ENCODE measurements at regions not wholly inside any gene's neighbourhood (a gene's known extent, or its start where the extent isn't known, plus 50 kb on each side); places are given as distances from the start of the nearest gene placed in this dataset.

DNA sequence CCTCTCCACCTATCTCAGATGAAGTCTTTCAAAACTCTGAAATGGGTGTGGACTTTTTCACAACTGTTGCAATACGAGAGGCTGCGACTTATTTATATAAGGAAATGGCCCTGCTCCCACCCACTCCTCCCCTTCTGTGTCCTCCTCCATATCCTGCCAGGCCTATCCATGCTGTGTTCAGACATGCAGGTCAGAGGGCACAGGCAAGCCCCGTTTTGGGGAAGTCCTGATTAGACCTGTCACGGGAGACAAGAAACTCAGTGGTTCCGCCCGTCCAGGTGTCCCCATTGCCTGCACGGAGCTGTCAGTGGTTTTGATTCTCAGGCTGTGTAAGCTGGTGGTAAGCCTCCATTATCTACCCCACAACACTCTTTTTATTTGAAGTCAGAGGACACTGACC is 99.6 kb upstream of the MGAT5 start:
- no peak overlapping the region for H3K4me3 ChIP-seq (replicated peaks; ENCODE audit: low read depth, low read length)

DNA sequence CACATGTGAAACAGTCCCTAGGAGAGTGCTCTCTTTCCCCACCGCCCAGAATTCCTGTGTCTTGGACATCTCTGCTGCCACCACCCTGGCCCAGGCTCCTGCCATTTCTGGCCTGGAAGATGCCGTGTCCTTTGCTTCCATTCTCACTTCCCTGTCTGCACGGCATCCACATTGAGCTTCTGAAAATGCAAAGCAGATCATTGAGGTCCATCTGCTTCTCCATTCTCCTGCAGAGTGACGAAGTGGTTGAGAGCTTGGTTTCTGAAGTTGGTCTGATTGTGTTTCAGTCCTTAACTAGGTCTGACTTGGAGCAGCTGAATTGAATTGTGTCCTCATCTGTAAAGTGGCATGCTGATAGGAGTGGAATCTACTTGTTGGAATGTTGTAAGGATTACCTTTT is 98.7 kb upstream of the MGAT5 start:
- DNase-seq (ENCODE audit: extremely low read depth, insufficient read length): no peak
- Histone ChIP-seq H3K4me3 (replicated peaks; ENCODE audit: low read depth, low read length) (no peak overlapping the region), H3K36me3 (ENCODE audit: control insufficient read depth, insufficient read depth, low read length) (peaks cover 3% of the 10 kb centered on the region), H3K27me3 (replicated peaks; ENCODE audit: control insufficient read depth, insufficient read depth, low read length) (no peaks in the 10 kb centered on the region)
- TF ChIP-seq, protein P1, sequence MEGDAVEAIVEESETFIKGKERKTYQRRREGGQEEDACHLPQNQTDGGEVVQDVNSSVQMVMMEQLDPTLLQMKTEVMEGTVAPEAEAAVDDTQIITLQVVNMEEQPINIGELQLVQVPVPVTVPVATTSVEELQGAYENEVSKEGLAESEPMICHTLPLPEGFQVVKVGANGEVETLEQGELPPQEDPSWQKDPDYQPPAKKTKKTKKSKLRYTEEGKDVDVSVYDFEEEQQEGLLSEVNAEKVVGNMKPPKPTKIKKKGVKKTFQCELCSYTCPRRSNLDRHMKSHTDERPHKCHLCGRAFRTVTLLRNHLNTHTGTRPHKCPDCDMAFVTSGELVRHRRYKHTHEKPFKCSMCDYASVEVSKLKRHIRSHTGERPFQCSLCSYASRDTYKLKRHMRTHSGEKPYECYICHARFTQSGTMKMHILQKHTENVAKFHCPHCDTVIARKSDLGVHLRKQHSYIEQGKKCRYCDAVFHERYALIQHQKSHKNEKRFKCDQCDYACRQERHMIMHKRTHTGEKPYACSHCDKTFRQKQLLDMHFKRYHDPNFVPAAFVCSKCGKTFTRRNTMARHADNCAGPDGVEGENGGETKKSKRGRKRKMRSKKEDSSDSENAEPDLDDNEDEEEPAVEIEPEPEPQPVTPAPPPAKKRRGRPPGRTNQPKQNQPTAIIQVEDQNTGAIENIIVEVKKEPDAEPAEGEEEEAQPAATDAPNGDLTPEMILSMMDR (IDR thresholded peaks at IDR 0.05; ENCODE audit: insufficient read depth, low read length, poor library complexity, severe bottlenecking): no peak

More for the DNA sequence above, 99.6 kb upstream of the MGAT5 start:
- Histone ChIP-seq H3K27me3 (replicated peaks; ENCODE audit: control insufficient read depth, insufficient read depth, low read length) (no peaks in the 10 kb centered on the region), H3K36me3 (ENCODE audit: control insufficient read depth, insufficient read depth, low read length) (peaks cover 3% of the 10 kb centered on the region)
- TF ChIP-seq, protein P1 (IDR thresholded peaks at IDR 0.05; ENCODE audit: insufficient read depth, low read length, poor library complexity, severe bottlenecking): no peak
- DNase-seq (ENCODE audit: extremely low read depth, insufficient read length): peak; percentile 49

DNA sequence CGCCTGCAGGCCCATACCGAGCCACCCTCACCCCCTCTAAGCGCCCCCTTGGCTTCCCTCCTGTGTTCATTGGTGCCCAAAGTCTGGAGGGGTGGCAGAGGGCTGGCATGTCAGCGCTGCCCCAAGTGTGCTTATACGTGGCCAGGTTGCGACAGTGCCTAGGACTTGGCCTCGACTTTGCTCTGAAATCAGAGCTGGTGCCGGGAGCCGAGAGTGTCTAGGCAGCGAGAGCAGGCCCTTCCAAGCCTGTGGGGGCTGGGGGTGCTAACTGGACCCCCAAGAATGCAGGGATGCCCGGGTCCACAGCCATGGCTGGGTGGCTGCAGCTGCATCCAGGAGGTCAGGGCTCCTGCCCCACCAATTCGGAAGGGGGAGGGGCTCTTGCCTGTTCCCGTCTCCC is 95.6 kb upstream of the MGAT5 start:
- TF ChIP-seq, protein P1 (IDR thresholded peaks at IDR 0.05; ENCODE audit: insufficient read depth, low read length, poor library complexity, severe bottlenecking): no peak
- DNase-seq (ENCODE audit: extremely low read depth, insufficient read length): no peak
- peaks cover 3% of the 10 kb centered on the region; the same call in 1 of the 2 replicates for H3K36me3 ChIP-seq (ENCODE audit: control insufficient read depth, insufficient read depth, low read length)
- no peak overlapping the region for H3K4me3 ChIP-seq (replicated peaks; ENCODE audit: low read depth, low read length)
- H3K27me3 ChIP-seq (replicated peaks; ENCODE audit: control insufficient read depth, insufficient read depth, low read length): no peaks in the 10 kb centered on the region

DNA sequence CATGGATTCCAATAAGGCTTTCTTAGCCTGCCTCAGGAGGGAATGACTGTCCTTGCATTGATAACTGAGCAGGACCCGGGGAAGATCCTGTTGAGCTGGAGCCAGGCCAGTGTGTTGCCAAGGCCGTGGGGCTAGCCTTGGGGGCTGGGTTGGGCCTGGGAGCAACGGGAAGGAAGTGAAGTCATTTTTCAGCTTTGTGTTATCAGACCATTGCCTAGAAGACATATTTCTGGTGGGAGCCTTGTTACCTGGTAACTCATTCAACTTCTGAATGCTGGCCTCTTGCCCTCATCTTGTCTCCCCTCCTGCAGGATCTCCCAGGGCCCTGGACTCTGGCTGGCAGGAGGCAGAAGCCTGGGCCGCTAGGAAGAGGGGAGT is 92.7 kb upstream of the MGAT5 start:
- TF ChIP-seq, protein P1 (IDR thresholded peaks at IDR 0.05; ENCODE audit: insufficient read depth, low read length, poor library complexity, severe bottlenecking): no peak
- DNase-seq (ENCODE audit: extremely low read depth, insufficient read length): no peak

DNA sequence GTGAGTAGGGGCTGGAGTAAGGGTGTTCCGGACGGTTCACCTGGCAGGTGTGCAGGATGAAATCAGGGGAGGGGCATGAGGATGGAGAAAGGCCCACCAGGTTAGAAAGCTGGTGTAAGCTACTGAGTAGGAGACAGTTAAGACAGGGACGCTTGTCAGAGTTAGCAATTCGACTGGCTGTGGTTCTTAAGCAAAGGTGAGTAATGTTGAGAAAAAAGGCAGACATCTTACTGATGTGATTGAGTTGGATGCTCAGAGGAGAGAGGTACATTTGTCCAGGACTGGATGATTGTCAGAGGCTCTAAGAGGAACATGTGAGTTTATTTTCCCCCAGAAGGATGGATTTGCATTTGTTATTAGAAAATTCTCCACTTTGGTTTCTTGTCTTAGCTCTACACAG is 90.5 kb upstream of the MGAT5 start:
- DNase-seq (ENCODE audit: extremely low read depth, insufficient read length): no peak
- no peak overlapping the region for H3K4me3 ChIP-seq (replicated peaks; ENCODE audit: low read depth, low read length)
- no peaks in the 10 kb centered on the region for H3K27me3 ChIP-seq (replicated peaks; ENCODE audit: control insufficient read depth, insufficient read depth, low read length)
- TF ChIP-seq, protein P1 (IDR thresholded peaks at IDR 0.05; ENCODE audit: insufficient read depth, low read length, poor library complexity, severe bottlenecking): no peak
- no peaks in the 10 kb centered on the region; the same call in 1 of the 2 replicates for H3K36me3 ChIP-seq (ENCODE audit: control insufficient read depth, insufficient read depth, low read length)

More for the DNA sequence above, 92.7 kb upstream of the MGAT5 start:
- Histone ChIP-seq H3K36me3 (ENCODE audit: control insufficient read depth, insufficient read depth, low read length) (peaks cover 1% of the 10 kb centered on the region; the same call in 1 of the 2 replicates), H3K27me3 (replicated peaks; ENCODE audit: control insufficient read depth, insufficient read depth, low read length) (no peaks in the 10 kb centered on the region), H3K4me3 (replicated peaks; ENCODE audit: low read depth, low read length) (no peak overlapping the region)

DNA sequence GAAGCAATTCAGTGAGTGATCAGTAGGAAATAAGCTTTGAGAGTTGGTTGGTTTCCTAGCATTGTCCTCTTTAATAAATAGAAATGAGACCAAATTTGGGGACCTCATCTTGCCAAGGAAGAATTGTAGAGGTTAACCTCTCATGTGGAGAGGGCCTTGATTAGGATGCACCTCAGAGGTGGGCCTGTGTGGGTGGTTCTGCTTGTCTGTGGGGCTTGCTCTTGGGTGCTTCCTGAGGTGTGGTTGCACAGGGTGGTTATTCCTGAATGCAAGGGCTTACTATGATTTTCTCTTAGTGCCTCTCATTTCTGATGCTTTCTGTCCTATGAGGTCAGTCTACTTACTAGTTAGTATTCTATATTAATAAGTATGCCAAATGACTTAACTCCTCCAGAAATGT is 89.6 kb upstream of the MGAT5 start:
- Histone ChIP-seq H3K36me3 (ENCODE audit: control insufficient read depth, insufficient read depth, low read length) (no peaks in the 10 kb centered on the region; the same call in 1 of the 2 replicates), H3K4me3 (replicated peaks; ENCODE audit: low read depth, low read length) (no peak overlapping the region), H3K27me3 (replicated peaks; ENCODE audit: control insufficient read depth, insufficient read depth, low read length) (no peaks in the 10 kb centered on the region)
- TF ChIP-seq, protein P1 (IDR thresholded peaks at IDR 0.05; ENCODE audit: insufficient read depth, low read length, poor library complexity, severe bottlenecking): no peak
- DNase-seq (ENCODE audit: extremely low read depth, insufficient read length): no peak
